Vagina (tissue), 2 donors: ENCODE measurements at regions not wholly inside any gene's neighbourhood (a gene's known extent, or its start where the extent isn't known, plus 50 kb on each side); places are given as distances from the start of the nearest gene placed in this dataset.

Source experiments
- CTCF ChIP-seq, 3 experiments: fragments of 450-650 bp in 2 of 3; fragments of 200-600 bp in 1 of 3; sonication (generic) in 1 of 3; IDR thresholded peaks; one replicate each; pipeline ENCODE4 v1.5.1; 2017 to 2019; ENCODE audit warnings: antibody characterized with exemption in 3 of 3, mild to moderate bottlenecking in 2 of 3, moderate library complexity in 2 of 3
- POLR2A ChIP-seq, 2 donors: fragments of 450-650 bp; IDR thresholded peaks; one replicate each; pipeline ENCODE4 v1.6.1; 2017; ENCODE audit warnings: antibody characterized with exemption in 2 of 2, mild to moderate bottlenecking in 2 of 2, moderate library complexity in 2 of 2

- TF ChIP-seq CTCF (IDR thresholded peaks at IDR 0.05) (no peak), POLR2A (IDR thresholded peaks at IDR 0.05) (no peak)
These were observed 198.8 kb upstream of the TMEM132C start for GRCh38 chr12:128068211-128068610.
